K562 (cell line): ENCODE measurements at regions not wholly inside any gene's neighbourhood (a gene's known extent, or its start where the extent isn't known, plus 50 kb on each side); places are given as distances from the start of the nearest gene placed in this dataset.

Source experiments
- AFF4 ChIP-seq: sonication (generic); formaldehyde crosslinking; IDR thresholded peaks from 2 replicates; pipeline ENCODE4 v1.8.0; 2023; ENCODE audit warnings: mild to moderate bottlenecking, missing genetic modification reagents
- CC2D1A ChIP-seq: fragments of 450-650 bp; IDR thresholded peaks from 2 replicates; pipeline ENCODE4 v1.6.1; 2017; ENCODE audit warnings: mild to moderate bottlenecking
- FOSL1 ChIP-seq: fragments of 200-800 bp; sonication (Bioruptor generic); conservative IDR thresholded peaks from 2 replicates; pipeline ENCODE4 v1.6.1; 2016; ENCODE audit warnings: missing genetic modification characterization, missing compliant biosample characterization
- MIER1 ChIP-seq: fragments of 450-650 bp; IDR thresholded peaks from 2 replicates; pipeline ENCODE4 v1.6.1; 2016; ENCODE audit warnings: antibody characterized with exemption, mild to moderate bottlenecking, low read depth
- NBN ChIP-seq: fragments of 450-650 bp; IDR thresholded peaks from 2 replicates; pipeline ENCODE4 v1.6.1; 2016; ENCODE audit warnings: low read depth, mild to moderate bottlenecking
- NFIC ChIP-seq: fragments of 450-650 bp; IDR thresholded peaks from 2 replicates; pipeline ENCODE4 v1.6.1; 2017; ENCODE audit warnings: mild to moderate bottlenecking, inconsistent platforms
- PBX2 ChIP-seq, 2 experiments: IDR thresholded peaks in 1 of 2; conservative IDR thresholded peaks in 1 of 2; 2 replicates each; pipeline ENCODE4 v1.6.1; 2016; ENCODE audit warnings: low read depth in 2 of 2, mild to moderate bottlenecking in 1 of 2, missing compliant biosample characterization in 1 of 2, missing genetic modification characterization in 1 of 2, moderate library complexity in 1 of 2
- SAP30 ChIP-seq: fragments of 200-600 bp; sonication (generic); IDR thresholded peaks from 2 replicates; pipeline ENCODE4 v1.6.1; 2012; ENCODE audit warnings: borderline replicate concordance, low read depth, mild to moderate bottlenecking, moderate library complexity, low read length, control low read depth, inconsistent platforms; ENCODE audit not compliant: insufficient read depth, poor library complexity, severe bottlenecking
- SIX5 ChIP-seq, 2 experiments: IDR thresholded peaks; 2 replicates each; pipeline ENCODE4 v1.6.1; 2011; ENCODE audit warnings: low read length in 2 of 2, borderline replicate concordance in 1 of 2, low read depth in 1 of 2, mild to moderate bottlenecking in 1 of 2, moderate library complexity in 1 of 2; ENCODE audit not compliant: insufficient read depth in 1 of 2
- SMARCB1 ChIP-seq: IDR thresholded peaks from 2 replicates; pipeline ENCODE4 v1.6.1; 2011; ENCODE audit warnings: improper control_type of control experiment, low read depth; ENCODE audit not compliant: insufficient read length
- TAF7 ChIP-seq: fragments of 450-650 bp; IDR thresholded peaks from 2 replicates; pipeline ENCODE4 v1.6.1; 2016; ENCODE audit warnings: missing genetic modification characterization, missing compliant biosample characterization
- TAL1 ChIP-seq: fragments of 450-650 bp; IDR thresholded peaks from 2 replicates; pipeline ENCODE4 v1.6.1; 2016; ENCODE audit warnings: mild to moderate bottlenecking
- XRCC5 ChIP-seq: fragments of 200-400 bp; formaldehyde crosslinking; IDR thresholded peaks from 2 replicates; pipeline ENCODE4 v1.6.1; 2017; ENCODE audit warnings: low read depth, mild to moderate bottlenecking, low read length
- ZBTB5 ChIP-seq: fragments of 450-650 bp; IDR thresholded peaks from 2 replicates; pipeline ENCODE4 v1.6.1; 2017; ENCODE audit warnings: antibody characterized with exemption
- ZNF12 ChIP-seq: sonication (generic); formaldehyde crosslinking; IDR thresholded peaks from 2 replicates; pipeline ENCODE4 v1.4.0; 2020; ENCODE audit warnings: mild to moderate bottlenecking, missing genetic modification reagents
- TF ChIP-seq, protein P1 (sequence below), 2 experiments: IDR thresholded peaks; 2 replicates each; pipeline ENCODE4 v1.6.1; 2012; ENCODE audit warnings: improper control_type of control experiment in 2 of 2, low read depth in 2 of 2, low read length in 2 of 2, borderline replicate concordance in 1 of 2

DNA sequence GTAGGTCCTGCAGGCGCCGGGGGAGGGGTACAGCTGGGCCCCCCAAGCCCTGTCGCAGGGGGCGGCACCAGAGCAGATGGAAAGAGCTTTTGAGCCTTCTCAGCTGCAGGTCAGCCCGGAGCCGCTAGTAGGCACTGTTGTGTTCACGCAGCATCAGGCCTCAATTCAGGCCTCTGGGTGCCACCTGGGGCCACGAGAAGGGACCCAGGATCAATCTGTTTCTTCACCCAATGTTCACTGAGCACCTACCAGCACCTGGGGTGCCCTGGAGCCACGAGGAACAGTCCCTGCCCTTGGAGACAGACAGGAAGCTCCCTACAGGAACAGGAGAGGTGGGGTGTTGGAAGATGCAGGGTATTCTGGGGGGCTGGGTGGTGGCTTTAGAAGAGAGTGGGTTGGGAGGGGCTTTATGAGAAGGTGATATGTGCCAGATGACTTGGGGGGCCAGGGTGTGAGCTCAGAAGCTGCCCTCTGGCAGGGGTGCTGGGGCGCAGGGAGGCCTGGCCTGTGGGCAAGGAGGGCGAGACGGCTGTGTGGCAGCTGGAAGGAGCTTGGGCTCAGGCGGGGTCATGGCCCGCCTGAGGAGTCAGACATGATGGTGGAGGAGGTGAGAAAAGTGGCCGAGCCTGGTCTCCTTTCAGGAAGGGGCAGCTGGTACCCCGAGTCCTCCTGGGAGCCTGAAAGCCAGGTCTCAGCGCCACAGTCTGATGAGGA is 121.9 kb upstream of the GSE1 start (continued):
- TF ChIP-seq FOSL1 (tag) (no peak), NBN (no peak), ZBTB5 (no peak), ZNF12 (CRISPR knock-in tag) (no peak), MIER1 (no peak), AFF4 (CRISPR knock-in tag) (no peak), CC2D1A (peak; percentile 67; the same call in 1 of the 2 replicates), TAL1 (no peak), NFIC (no peak), PBX2 (CRISPR knock-in tag; IDR thresholded peaks at IDR 0.05; ENCODE audit: low read depth) (no peak), PBX2 (tag; conservative IDR thresholded peaks at IDR 0.05; ENCODE audit: low read depth) (no peak), TAF7 (tag) (no peak), SIX5 (IDR thresholded peaks at IDR 0.05; ENCODE audit: borderline replicate concordance in 1 of 2, insufficient read depth in 1 of 2, low read depth in 1 of 2, low read length in 2 of 2) (no peak), SMARCB1 (no peak), SAP30 (no peak), XRCC5 (0 out of 2 replicates have a peak, but pooled peaks have one; percentile 88)
- TF ChIP-seq, protein P1, sequence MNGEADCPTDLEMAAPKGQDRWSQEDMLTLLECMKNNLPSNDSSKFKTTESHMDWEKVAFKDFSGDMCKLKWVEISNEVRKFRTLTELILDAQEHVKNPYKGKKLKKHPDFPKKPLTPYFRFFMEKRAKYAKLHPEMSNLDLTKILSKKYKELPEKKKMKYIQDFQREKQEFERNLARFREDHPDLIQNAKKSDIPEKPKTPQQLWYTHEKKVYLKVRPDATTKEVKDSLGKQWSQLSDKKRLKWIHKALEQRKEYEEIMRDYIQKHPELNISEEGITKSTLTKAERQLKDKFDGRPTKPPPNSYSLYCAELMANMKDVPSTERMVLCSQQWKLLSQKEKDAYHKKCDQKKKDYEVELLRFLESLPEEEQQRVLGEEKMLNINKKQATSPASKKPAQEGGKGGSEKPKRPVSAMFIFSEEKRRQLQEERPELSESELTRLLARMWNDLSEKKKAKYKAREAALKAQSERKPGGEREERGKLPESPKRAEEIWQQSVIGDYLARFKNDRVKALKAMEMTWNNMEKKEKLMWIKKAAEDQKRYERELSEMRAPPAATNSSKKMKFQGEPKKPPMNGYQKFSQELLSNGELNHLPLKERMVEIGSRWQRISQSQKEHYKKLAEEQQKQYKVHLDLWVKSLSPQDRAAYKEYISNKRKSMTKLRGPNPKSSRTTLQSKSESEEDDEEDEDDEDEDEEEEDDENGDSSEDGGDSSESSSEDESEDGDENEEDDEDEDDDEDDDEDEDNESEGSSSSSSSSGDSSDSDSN (IDR thresholded peaks at IDR 0.05; ENCODE audit: borderline replicate concordance in 1 of 2, low read depth in 2 of 2, low read length in 2 of 2) = no peak
